Tibial nerve (tissue), 3 donors: ENCODE measurements at regions not wholly inside any gene's neighbourhood (a gene's known extent, or its start where the extent isn't known, plus 50 kb on each side); places are given as distances from the start of the nearest gene placed in this dataset.

Experiments used
- CTCF ChIP-seq, 5 experiments: fragments of 200-600 bp in 3 of 5; fragments of 450-650 bp in 2 of 5; sonication (generic) in 3 of 5; IDR thresholded peaks; one replicate each; pipeline ENCODE4 v1.5.1; 2016 to 2019; ENCODE audit warnings: antibody characterized with exemption in 5 of 5, mild to moderate bottlenecking in 3 of 5, moderate library complexity in 2 of 5
- POLR2A ChIP-seq, 2 donors: fragments of 450-650 bp; IDR thresholded peaks; one replicate each; pipeline ENCODE4 v1.6.1; 2017; ENCODE audit warnings: antibody characterized with exemption in 2 of 2, mild to moderate bottlenecking in 2 of 2, moderate library complexity in 2 of 2

- TF ChIP-seq CTCF (IDR thresholded peaks at IDR 0.05) (no peak), POLR2A (IDR thresholded peaks at IDR 0.05) (no peak)
Observed at GRCh38 chr20:48395816-48396546, 431.8 kb downstream of the PREX1 start.
